Keratinocyte (primary cell): ENCODE measurements at regions not wholly inside any gene's neighbourhood (a gene's known extent, or its start where the extent isn't known, plus 50 kb on each side); places are given as distances from the start of the nearest gene placed in this dataset.

Experiments
- DNase-seq: peaks from one replicate; pipeline ENCODE4 v3.0.0-alpha.2; 2011; ENCODE audit warnings: low read depth, missing footprints, low spot score
- FAIRE-seq: peaks from 2 replicates; lab custom pipeline; 2011; peaks lifted over from hg19 to GRCh38; lab: Jason Lieb, UNC
- H2AFZ ChIP-seq: 2 replicates; pipeline ENCODE4 v1.6.0; 2012; ENCODE audit warnings: low read length, control low read depth, inconsistent platforms; ENCODE audit not compliant: control insufficient read depth
- H3K27ac ChIP-seq: 2 replicates; pipeline ENCODE4 v1.5.1; 2011; ENCODE audit warnings: low read length; ENCODE audit not compliant: control insufficient read depth, insufficient read depth
- H3K27me3 ChIP-seq: 3 replicates; pipeline ENCODE4 v1.6.0; 2011; ENCODE audit warnings: low read length; ENCODE audit not compliant: control insufficient read depth, insufficient read depth; ENCODE audit errors: extremely low read depth
- H3K36me3 ChIP-seq, 2 experiments: 2 replicates in 1 of 2; 3 replicates in 1 of 2; pipeline ENCODE4 v1.5.1; 2011; ENCODE audit warnings: low read length in 2 of 2, mild to moderate bottlenecking in 1 of 2; ENCODE audit not compliant: control insufficient read depth in 2 of 2, insufficient read depth in 2 of 2; ENCODE audit errors: extremely low read depth in 1 of 2
- H3K4me1 ChIP-seq: 3 replicates; pipeline ENCODE4 v1.5.1; 2011; ENCODE audit warnings: low read length; ENCODE audit not compliant: control insufficient read depth, insufficient read depth; ENCODE audit errors: extremely low read depth
- H3K4me2 ChIP-seq: 3 replicates; pipeline ENCODE4 v1.6.0; 2011; ENCODE audit warnings: low read depth, low read length; ENCODE audit not compliant: control insufficient read depth, insufficient read depth; ENCODE audit errors: extremely low read depth
- H3K4me3 ChIP-seq, 3 experiments: fragments of 200-600 bp in 1 of 3; sonication (generic) in 1 of 3; 2 replicates in 2 of 3; 3 replicates in 1 of 3; pipeline ENCODE4 v1.5.1; 2011 to 2016; ENCODE audit warnings: low read length in 3 of 3, mild to moderate bottlenecking in 3 of 3, control low read depth in 2 of 3, inconsistent platforms in 1 of 3, low read depth in 1 of 3, mixed read lengths in 1 of 3, mixed run types in 1 of 3, moderate library complexity in 1 of 3; ENCODE audit not compliant: control insufficient read depth in 2 of 3, insufficient read depth in 2 of 3; ENCODE audit errors: extremely low read depth in 1 of 3
- H3K79me2 ChIP-seq: 2 replicates; pipeline ENCODE4 v1.6.0; 2012; ENCODE audit warnings: low read length; ENCODE audit not compliant: control insufficient read depth, insufficient read depth
- H3K9ac ChIP-seq: 3 replicates; pipeline ENCODE4 v1.6.0; 2011; ENCODE audit warnings: low read length; ENCODE audit not compliant: control insufficient read depth, insufficient read depth; ENCODE audit errors: extremely low read depth
- H3K9me1 ChIP-seq: 3 replicates; pipeline ENCODE4 v1.6.0; 2011; ENCODE audit warnings: low read length; ENCODE audit not compliant: control insufficient read depth, insufficient read depth; ENCODE audit errors: extremely low read depth
- H3K9me3 ChIP-seq: 2 replicates; pipeline ENCODE4 v1.5.1; 2012; ENCODE audit warnings: low read depth, low read length; ENCODE audit not compliant: control insufficient read depth
- H4K20me1 ChIP-seq: 3 replicates; pipeline ENCODE4 v1.6.0; 2011; ENCODE audit warnings: low read length; ENCODE audit not compliant: control insufficient read depth, insufficient read depth; ENCODE audit errors: extremely low read depth
- CTCF ChIP-seq, 3 experiments: IDR thresholded peaks in 1 of 3; conservative IDR thresholded peaks in 1 of 3; optimal IDR thresholded peaks in 1 of 3; 2 replicates in 2 of 3; 3 replicates in 1 of 3; pipeline versions ENCODE3 to v1.5.1; 2011; ENCODE audit warnings: low read length in 3 of 3, mild to moderate bottlenecking in 3 of 3, moderate library complexity in 2 of 3, control low read depth in 1 of 3, inconsistent platforms in 1 of 3; ENCODE audit not compliant: insufficient read depth in 2 of 3; ENCODE audit errors: extremely low read depth in 1 of 3
- EZH2 ChIP-seq: IDR thresholded peaks from one replicate; pipeline ENCODE4 v1.6.1; 2012; ENCODE audit warnings: inconsistent platforms, mild to moderate bottlenecking, low read length, moderate library complexity
- dilution Hi-C: fragments of 300-500 bp; cut with MboI; formaldehyde crosslinking; loops from one replicate; pipeline ENCODE4 v1.7.0; 2020; ENCODE audit warnings: low sequenced_read_pairs; ENCODE audit not compliant: extremely low pct_ligation_motif_present

GRCh38 chr15:39125226-39125625, 455.7 kb upstream of the THBS1 start:
- Histone ChIP-seq H3K27me3 (no peaks in the 10 kb centered on the region), H3K79me2 (no peaks in the 10 kb centered on the region), H3K9me1 (no peaks in the 10 kb centered on the region), H3K4me1 (peaks cover 55% of the 10 kb centered on the region), H3K4me3 (no peak overlapping the region), H3K9ac (no peak overlapping the region), H3K36me3 (no peaks in the 10 kb centered on the region), H3K27ac (peak overlapping the region; percentile 24), H4K20me1 (no peaks in the 10 kb centered on the region), H3K9me3 (no peaks in the 10 kb centered on the region), H3K4me2 (peak overlapping the region; percentile 29), H2AFZ (no peak overlapping the region)
- dilution Hi-C loops: no loop called here
- TF ChIP-seq EZH2 (no peak), CTCF (optimal IDR thresholded peaks at IDR 0.05 in 1 of 3, IDR thresholded peaks at IDR 0.05 in 1 of 3, conservative IDR thresholded peaks at IDR 0.05 in 1 of 3; ENCODE audit: extremely low read depth in 1 of 3, insufficient read depth in 2 of 3, low read length in 3 of 3) (no peak)
- no peak for FAIRE-seq
- DNase-seq: no peak

- Histone ChIP-seq H3K9me3 (no peaks in the 10 kb centered on the region), H4K20me1 (no peaks in the 10 kb centered on the region), H3K9ac (no peak overlapping the region), H3K27ac (no peak overlapping the region), H3K36me3 (no peaks in the 10 kb centered on the region), H3K27me3 (no peaks in the 10 kb centered on the region), H2AFZ (no peak overlapping the region), H3K9me1 (no peaks in the 10 kb centered on the region), H3K4me2 (peak overlapping the region; percentile 10), H3K4me3 (no peak overlapping the region), H3K4me1 (peaks cover 55% of the 10 kb centered on the region), H3K79me2 (no peaks in the 10 kb centered on the region)
- FAIRE-seq (no peak), DNase-seq (no peak)
- TF ChIP-seq EZH2: no peak
- TF ChIP-seq CTCF (optimal IDR thresholded peaks at IDR 0.05 in 1 of 3, IDR thresholded peaks at IDR 0.05 in 1 of 3, conservative IDR thresholded peaks at IDR 0.05 in 1 of 3; ENCODE audit: extremely low read depth in 1 of 3, insufficient read depth in 2 of 3, low read length in 3 of 3): peak; percentile 57 to 66 (median 63)
- dilution Hi-C loops: no loop called here
Measured at GRCh38 chr15:39125904-39126303, 455.0 kb upstream of the THBS1 start.
